ENCODE measurements at regions not wholly inside any gene's neighbourhood (a gene's known extent, or its start where the extent isn't known, plus 50 kb on each side); places are given as distances from the start of the nearest gene placed in this dataset.

- DNase-seq (ENCODE audit: low read depth, low spot score) = no peak
These were observed 121.3 kb upstream of the GSE1 start for GRCh38 chr16:85491798-85492294.

GRCh38 chr16:85492295-85492864 is 120.7 kb upstream of the GSE1 start:
- Histone ChIP-seq H3K9ac (ENCODE audit: insufficient read length) (no peak overlapping the region), H3K36me3 (ENCODE audit: insufficient read depth, low read length) (no peaks in the 10 kb centered on the region), H3K4me3 (no peak overlapping the region), H3K27ac (no peak overlapping the region), H3K9me3 (ENCODE audit: low read depth, low read length) (no peaks in the 10 kb centered on the region)
- TF ChIP-seq EZH2 (IDR thresholded peaks at IDR 0.05) (no peak), POLR2AphosphoS5 (IDR thresholded peaks at IDR 0.05; ENCODE audit: borderline replicate concordance, low read depth, low read length) (no peak), FOXP2 (optimal IDR thresholded peaks at IDR 0.05; ENCODE audit: control extremely low read depth, extremely low read length, insufficient read depth) (no peak)
- DNase-seq (ENCODE audit: low read depth, low spot score) = no peak

More at GRCh38 chr16:85491798-85492294, 121.3 kb upstream of the GSE1 start:
- no peak overlapping the region for H3K4me3 ChIP-seq
- no peaks in the 10 kb centered on the region for H3K9me3 ChIP-seq (ENCODE audit: low read depth, low read length)
- no peaks in the 10 kb centered on the region for H3K36me3 ChIP-seq (ENCODE audit: insufficient read depth, low read length)
- H3K27ac ChIP-seq = no peak overlapping the region
- no peak overlapping the region for H3K9ac ChIP-seq (ENCODE audit: insufficient read length)
- TF ChIP-seq POLR2AphosphoS5 (IDR thresholded peaks at IDR 0.05; ENCODE audit: borderline replicate concordance, low read depth, low read length) (no peak), FOXP2 (optimal IDR thresholded peaks at IDR 0.05; ENCODE audit: control extremely low read depth, extremely low read length, insufficient read depth) (no peak), EZH2 (IDR thresholded peaks at IDR 0.05) (no peak)

- H3K27ac ChIP-seq = no peak overlapping the region
- no peaks in the 10 kb centered on the region for H3K9me3 ChIP-seq (ENCODE audit: low read depth, low read length)
- TF ChIP-seq EZH2 (IDR thresholded peaks at IDR 0.05) = no peak
- TF ChIP-seq FOXP2 (optimal IDR thresholded peaks at IDR 0.05; ENCODE audit: control extremely low read depth, extremely low read length, insufficient read depth) = no peak
- TF ChIP-seq POLR2AphosphoS5 (IDR thresholded peaks at IDR 0.05; ENCODE audit: borderline replicate concordance, low read depth, low read length) = no peak
- DNase-seq (ENCODE audit: low read depth, low spot score) = no peak
- no peak overlapping the region for H3K9ac ChIP-seq (ENCODE audit: insufficient read length)
- no peaks in the 10 kb centered on the region for H3K36me3 ChIP-seq (ENCODE audit: insufficient read depth, low read length)
- no peak overlapping the region for H3K4me3 ChIP-seq
These were observed 118.8 kb upstream of the GSE1 start for GRCh38 chr16:85494315-85494714.

- DNase-seq (ENCODE audit: low read depth, low spot score) = no peak
- no peaks in the 10 kb centered on the region for H3K9me3 ChIP-seq (ENCODE audit: low read depth, low read length)
- TF ChIP-seq FOXP2 (optimal IDR thresholded peaks at IDR 0.05; ENCODE audit: control extremely low read depth, extremely low read length, insufficient read depth) (no peak), POLR2AphosphoS5 (IDR thresholded peaks at IDR 0.05; ENCODE audit: borderline replicate concordance, low read depth, low read length) (no peak), EZH2 (IDR thresholded peaks at IDR 0.05) (no peak)
- H3K9ac ChIP-seq (ENCODE audit: insufficient read length) = no peak overlapping the region
- no peak overlapping the region for H3K4me3 ChIP-seq
- H3K36me3 ChIP-seq (ENCODE audit: insufficient read depth, low read length) = no peaks in the 10 kb centered on the region
- no peak overlapping the region for H3K27ac ChIP-seq
These were observed 117.9 kb upstream of the GSE1 start for GRCh38 chr16:85495259-85495658.

- Histone ChIP-seq H3K36me3 (ENCODE audit: insufficient read depth, low read length) (no peaks in the 10 kb centered on the region), H3K9ac (ENCODE audit: insufficient read length) (no peak overlapping the region), H3K9me3 (ENCODE audit: low read depth, low read length) (no peaks in the 10 kb centered on the region), H3K27ac (no peak overlapping the region), H3K4me3 (no peak overlapping the region)
- TF ChIP-seq FOXP2 (optimal IDR thresholded peaks at IDR 0.05; ENCODE audit: control extremely low read depth, extremely low read length, insufficient read depth) = no peak
- TF ChIP-seq POLR2AphosphoS5 (IDR thresholded peaks at IDR 0.05; ENCODE audit: borderline replicate concordance, low read depth, low read length) = no peak
- no peak for TF ChIP-seq EZH2 (IDR thresholded peaks at IDR 0.05)
- DNase-seq (ENCODE audit: low read depth, low spot score) = no peak
These were observed 117.1 kb upstream of the GSE1 start for GRCh38 chr16:85495823-85496538.

- Histone ChIP-seq H3K4me3 (no peak overlapping the region), H3K9ac (ENCODE audit: insufficient read length) (no peak overlapping the region), H3K36me3 (ENCODE audit: insufficient read depth, low read length) (no peaks in the 10 kb centered on the region), H3K27ac (no peak overlapping the region), H3K9me3 (ENCODE audit: low read depth, low read length) (no peaks in the 10 kb centered on the region)
- DNase-seq (ENCODE audit: low read depth, low spot score) = no peak
- TF ChIP-seq POLR2AphosphoS5 (IDR thresholded peaks at IDR 0.05; ENCODE audit: borderline replicate concordance, low read depth, low read length) (no peak), EZH2 (IDR thresholded peaks at IDR 0.05) (no peak), FOXP2 (optimal IDR thresholded peaks at IDR 0.05; ENCODE audit: control extremely low read depth, extremely low read length, insufficient read depth) (no peak)
These were observed 115.4 kb upstream of the GSE1 start for GRCh38 chr16:85497622-85498314.

- Histone ChIP-seq H3K9ac (ENCODE audit: insufficient read length) (no peak overlapping the region), H3K27ac (no peak overlapping the region), H3K9me3 (ENCODE audit: low read depth, low read length) (no peaks in the 10 kb centered on the region), H3K36me3 (ENCODE audit: insufficient read depth, low read length) (no peaks in the 10 kb centered on the region), H3K4me3 (no peak overlapping the region)
- TF ChIP-seq FOXP2 (optimal IDR thresholded peaks at IDR 0.05; ENCODE audit: control extremely low read depth, extremely low read length, insufficient read depth) (no peak), POLR2AphosphoS5 (IDR thresholded peaks at IDR 0.05; ENCODE audit: borderline replicate concordance, low read depth, low read length) (no peak), EZH2 (IDR thresholded peaks at IDR 0.05) (no peak)
- no peak for DNase-seq (ENCODE audit: low read depth, low spot score)
These were observed 114.5 kb upstream of the GSE1 start for GRCh38 chr16:85498607-85499006.

- Histone ChIP-seq H3K36me3 (ENCODE audit: insufficient read depth, low read length) (no peaks in the 10 kb centered on the region), H3K4me3 (no peak overlapping the region)
These were observed 112.9 kb upstream of the GSE1 start for GRCh38 chr16:85500220-85500619.

More at GRCh38 chr16:85500220-85500619, 112.9 kb upstream of the GSE1 start:
- Histone ChIP-seq H3K9me3 (ENCODE audit: low read depth, low read length) (no peaks in the 10 kb centered on the region), H3K27ac (no peak overlapping the region), H3K9ac (ENCODE audit: insufficient read length) (no peak overlapping the region)
- no peak for TF ChIP-seq EZH2 (IDR thresholded peaks at IDR 0.05)
- TF ChIP-seq FOXP2 (optimal IDR thresholded peaks at IDR 0.05; ENCODE audit: control extremely low read depth, extremely low read length, insufficient read depth) = no peak
- TF ChIP-seq POLR2AphosphoS5 (IDR thresholded peaks at IDR 0.05; ENCODE audit: borderline replicate concordance, low read depth, low read length) = no peak
- no peak for DNase-seq (ENCODE audit: low read depth, low spot score)
